ENCODE measurements at regions not wholly inside any gene's neighbourhood (a gene's known extent, or its start where the extent isn't known, plus 50 kb on each side); places are given as distances from the start of the nearest gene placed in this dataset.
A peak's percentile ranks its signal among the peaks of the same experiment; 100 is the strongest.

- no peak for DNase-seq
These were observed 83.5 kb downstream of the VCY1B start for GRCh38 chrY:14139521-14139920.

GRCh38 chrY:14145614-14146013, 89.6 kb downstream of the VCY1B start:
- DNase-seq, result no peak

GRCh38 chrY:14182776-14183175, 126.7 kb downstream of the VCY1B start:
- DNase-seq, result no peak

GRCh38 chrY:14222014-14222413, 166.0 kb downstream of the VCY1B start:
- no peak for DNase-seq

- no peak for DNase-seq
These were observed 175.7 kb downstream of the VCY1B start for GRCh38 chrY:14231703-14232102.

- DNase-seq, result no peak
These were observed 179.0 kb downstream of the VCY1B start for GRCh38 chrY:14235070-14235469.

- no peak for DNase-seq
These were observed 182.2 kb downstream of the VCY1B start for GRCh38 chrY:14238277-14238676.

- DNase-seq, result peak; percentile 63
These were observed 190.9 kb downstream of the VCY1B start for GRCh38 chrY:14246948-14247347.

GRCh38 chrY:14248878-14249576, 193.0 kb downstream of the VCY1B start:
- no peak for DNase-seq

GRCh38 chrY:14255965-14256816, 200.2 kb downstream of the VCY1B start:
- DNase-seq, result no peak

- no peak for DNase-seq
These were observed 200.8 kb downstream of the VCY1B start for GRCh38 chrY:14256817-14257168.

- no peak for DNase-seq
These were observed 221.0 kb downstream of the VCY1B start for GRCh38 chrY:14277029-14277428.

- no peak for DNase-seq
These were observed 233.5 kb upstream of the NLGN4Y start for GRCh38 chrY:14290656-14291375.

- no peak for DNase-seq
These were observed 231.9 kb upstream of the NLGN4Y start for GRCh38 chrY:14292382-14292781.

GRCh38 chrY:14300775-14301174, 223.6 kb upstream of the NLGN4Y start:
- no peak for DNase-seq

GRCh38 chrY:14301552-14301951, 222.8 kb upstream of the NLGN4Y start:
- no peak for DNase-seq

GRCh38 chrY:14328677-14329345, 195.5 kb upstream of the NLGN4Y start:
- DNase-seq, result peak; percentile 0

- DNase-seq, result no peak
These were observed 194.0 kb upstream of the NLGN4Y start for GRCh38 chrY:14330362-14330761.

- peak; percentile 16 for DNase-seq
These were observed 184.8 kb upstream of the NLGN4Y start for GRCh38 chrY:14339524-14339923.

GRCh38 chrY:14340459-14341143, 183.7 kb upstream of the NLGN4Y start:
- peak; percentile 12 for DNase-seq

GRCh38 chrY:14344648-14345333, 179.5 kb upstream of the NLGN4Y start:
- peak; percentile 0 for DNase-seq

GRCh38 chrY:14351590-14351989, 172.7 kb upstream of the NLGN4Y start:
- no peak for DNase-seq
